Osteoblast (primary cell): ENCODE measurements at regions not wholly inside any gene's neighbourhood (a gene's known extent, or its start where the extent isn't known, plus 50 kb on each side); places are given as distances from the start of the nearest gene placed in this dataset.

Experiments used
- DNase-seq: peaks from one replicate; pipeline ENCODE4 v3.0.0; 2011; ENCODE audit warnings: low spot score, mixed read lengths; ENCODE audit not compliant: insufficient read length; ENCODE audit errors: missing footprints
- H2AFZ ChIP-seq: 2 replicates; pipeline ENCODE4 v1.6.0; 2011; ENCODE audit warnings: mild to moderate bottlenecking, low read length
- H3K27ac ChIP-seq: 2 replicates; pipeline ENCODE4 v1.5.1; 2011; ENCODE audit warnings: mild to moderate bottlenecking, low read depth, low read length, moderate library complexity
- H3K27me3 ChIP-seq: 2 replicates; pipeline ENCODE4 v1.6.0; 2012; ENCODE audit warnings: mild to moderate bottlenecking, control low read depth, inconsistent platforms, low read length, moderate library complexity; ENCODE audit not compliant: insufficient read depth
- H3K36me3 ChIP-seq: 2 replicates; pipeline ENCODE4 v1.5.1; 2011; ENCODE audit warnings: mild to moderate bottlenecking, low read length, control low read depth, moderate library complexity; ENCODE audit not compliant: insufficient read depth
- H3K4me1 ChIP-seq: 2 replicates; pipeline ENCODE4 v1.5.1; 2011; ENCODE audit warnings: mild to moderate bottlenecking, low read length, control low read depth, moderate library complexity; ENCODE audit not compliant: insufficient read depth
- H3K4me2 ChIP-seq: 2 replicates; pipeline ENCODE4 v1.6.0; 2011; ENCODE audit warnings: mild to moderate bottlenecking, low read length; ENCODE audit not compliant: insufficient read depth
- H3K4me3 ChIP-seq: fragments of 200-600 bp; sonication (generic); 3 replicates; pipeline ENCODE4 v1.5.1; 2012; ENCODE audit warnings: mild to moderate bottlenecking, low read length, inconsistent platforms; ENCODE audit not compliant: insufficient read depth
- H3K79me2 ChIP-seq: 2 replicates; pipeline ENCODE4 v1.6.0; 2012; ENCODE audit warnings: mild to moderate bottlenecking, low read length, control low read depth, inconsistent platforms; ENCODE audit not compliant: insufficient read depth
- H3K9me3 ChIP-seq: 2 replicates; pipeline ENCODE4 v1.5.1; 2011; ENCODE audit warnings: low read depth, low read length, control low read depth
- H4K20me1 ChIP-seq: 2 replicates; pipeline ENCODE4 v1.6.0; 2012; ENCODE audit warnings: mild to moderate bottlenecking, low read length, control low read depth; ENCODE audit not compliant: insufficient read depth
- CTCF ChIP-seq: IDR thresholded peaks from 2 replicates; pipeline ENCODE4 v1.5.1; 2011; ENCODE audit warnings: mild to moderate bottlenecking, low read depth, low read length, moderate library complexity; ENCODE audit errors: extremely low read depth

- Histone ChIP-seq H3K4me3 (no peak overlapping the region), H2AFZ (no peak overlapping the region), H3K4me2 (peak overlapping the region; percentile 77), H4K20me1 (no peaks in the 10 kb centered on the region), H3K4me1 (peaks cover 22% of the 10 kb centered on the region), H3K9me3 (no peaks in the 10 kb centered on the region), H3K79me2 (no peaks in the 10 kb centered on the region), H3K36me3 (no peaks in the 10 kb centered on the region), H3K27ac (no peak overlapping the region), H3K27me3 (no peaks in the 10 kb centered on the region)
- no peak for TF ChIP-seq CTCF
- no peak for DNase-seq
These were observed 118.1 kb upstream of the ZNF366 start for GRCh38 chr5:72625332-72625731.

GRCh38 chr5:72624641-72625236 is 117.5 kb upstream of the ZNF366 start:
- H3K27me3 ChIP-seq, result no peaks in the 10 kb centered on the region
- no peaks in the 10 kb centered on the region for H3K9me3 ChIP-seq
- peak overlapping the region; percentile 24 for H3K27ac ChIP-seq
- no peaks in the 10 kb centered on the region for H4K20me1 ChIP-seq
- TF ChIP-seq CTCF, result no peak
- no peaks in the 10 kb centered on the region for H3K36me3 ChIP-seq
- H3K4me3 ChIP-seq, result peak overlapping the region; percentile 27
- peak overlapping the region; percentile 56 for H2AFZ ChIP-seq
- peak; percentile 83 for DNase-seq
- no peaks in the 10 kb centered on the region for H3K79me2 ChIP-seq
- H3K4me1 ChIP-seq, result peaks cover 22% of the 10 kb centered on the region
- peak overlapping the region; percentile 77 for H3K4me2 ChIP-seq

- Histone ChIP-seq H3K4me2 (peak overlapping the region; percentile 77), H4K20me1 (no peaks in the 10 kb centered on the region), H3K9me3 (no peaks in the 10 kb centered on the region), H2AFZ (no peak overlapping the region), H3K36me3 (no peaks in the 10 kb centered on the region), H3K4me1 (peaks cover 22% of the 10 kb centered on the region), H3K27ac (no peak overlapping the region), H3K4me3 (no peak overlapping the region), H3K27me3 (no peaks in the 10 kb centered on the region), H3K79me2 (no peaks in the 10 kb centered on the region)
- no peak for DNase-seq
- no peak for TF ChIP-seq CTCF
These were observed 116.7 kb upstream of the ZNF366 start for GRCh38 chr5:72623936-72624335.

- Histone ChIP-seq H2AFZ (no peak overlapping the region), H3K4me3 (no peak overlapping the region), H3K4me2 (no peak overlapping the region), H3K36me3 (no peaks in the 10 kb centered on the region), H4K20me1 (no peaks in the 10 kb centered on the region), H3K27ac (no peak overlapping the region), H3K9me3 (no peaks in the 10 kb centered on the region), H3K27me3 (no peaks in the 10 kb centered on the region), H3K4me1 (peaks cover 22% of the 10 kb centered on the region), H3K79me2 (no peaks in the 10 kb centered on the region)
- no peak for TF ChIP-seq CTCF
- DNase-seq, result no peak
These were observed 116.1 kb upstream of the ZNF366 start for GRCh38 chr5:72623323-72623722.
